ENCODE measurements at regions not wholly inside any gene's neighbourhood (a gene's known extent, or its start where the extent isn't known, plus 50 kb on each side); places are given as distances from the start of the nearest gene placed in this dataset.

- Histone ChIP-seq H3K79me2 (ENCODE audit: control insufficient read depth, insufficient read depth, low read length) (no peaks in the 10 kb centered on the region), H3K27me3 (ENCODE audit: control insufficient read depth, extremely low read depth, insufficient read depth, low read length) (no peaks in the 10 kb centered on the region), H3K36me3 (ENCODE audit: control insufficient read depth in 2 of 2, extremely low read depth in 1 of 2, insufficient read depth in 2 of 2, low read length in 2 of 2) (no peaks in the 10 kb centered on the region), H2AFZ (ENCODE audit: control insufficient read depth, low read length) (no peak overlapping the region), H3K4me1 (ENCODE audit: control insufficient read depth, extremely low read depth, insufficient read depth, low read length) (no peaks in the 10 kb centered on the region), H3K27ac (ENCODE audit: control insufficient read depth, insufficient read depth, low read length) (no peak overlapping the region), H3K9me1 (ENCODE audit: control insufficient read depth, extremely low read depth, insufficient read depth, low read length) (no peaks in the 10 kb centered on the region), H3K9ac (ENCODE audit: control insufficient read depth, extremely low read depth, insufficient read depth, low read length) (no peak overlapping the region), H4K20me1 (ENCODE audit: control insufficient read depth, extremely low read depth, insufficient read depth, low read length) (no peaks in the 10 kb centered on the region), H3K4me3 (ENCODE audit: control insufficient read depth in 2 of 3, extremely low read depth in 1 of 3, insufficient read depth in 2 of 3, low read depth in 1 of 3, low read length in 3 of 3) (no peak overlapping the region), H3K9me3 (ENCODE audit: control insufficient read depth, low read depth, low read length) (no peaks in the 10 kb centered on the region), H3K4me2 (ENCODE audit: control insufficient read depth, extremely low read depth, insufficient read depth, low read depth, low read length) (no peak overlapping the region)
- DNase-seq (ENCODE audit: low read depth, low spot score): no peak
- dilution Hi-C loops (cut with MboI; ENCODE audit: extremely low pct_ligation_motif_present, low sequenced_read_pairs): no loop called here
- no peak for FAIRE-seq
- peak in 1 of 3 experiments; percentile 3 for TF ChIP-seq CTCF (optimal IDR thresholded peaks at IDR 0.05 in 1 of 3, IDR thresholded peaks at IDR 0.05 in 1 of 3, conservative IDR thresholded peaks at IDR 0.05 in 1 of 3; ENCODE audit: extremely low read depth in 1 of 3, insufficient read depth in 2 of 3, low read length in 3 of 3)
- TF ChIP-seq EZH2 (IDR thresholded peaks at IDR 0.05; ENCODE audit: low read length): no peak
Observed at GRCh38 chr5:152466085-152466745, 61.1 kb upstream of the NMUR2 start.

- H3K4me2 ChIP-seq (ENCODE audit: control insufficient read depth, extremely low read depth, insufficient read depth, low read depth, low read length): no peak overlapping the region
- H3K79me2 ChIP-seq (ENCODE audit: control insufficient read depth, insufficient read depth, low read length): no peaks in the 10 kb centered on the region
- no peaks in the 10 kb centered on the region for H3K27me3 ChIP-seq (ENCODE audit: control insufficient read depth, extremely low read depth, insufficient read depth, low read length)
- no peak for DNase-seq (ENCODE audit: low read depth, low spot score)
- no peaks in the 10 kb centered on the region for H3K9me1 ChIP-seq (ENCODE audit: control insufficient read depth, extremely low read depth, insufficient read depth, low read length)
- H3K36me3 ChIP-seq (ENCODE audit: control insufficient read depth in 2 of 2, extremely low read depth in 1 of 2, insufficient read depth in 2 of 2, low read length in 2 of 2): no peaks in the 10 kb centered on the region
- no peak for FAIRE-seq
- no peaks in the 10 kb centered on the region for H3K4me1 ChIP-seq (ENCODE audit: control insufficient read depth, extremely low read depth, insufficient read depth, low read length)
- H3K9me3 ChIP-seq (ENCODE audit: control insufficient read depth, low read depth, low read length): no peaks in the 10 kb centered on the region
- no peak overlapping the region for H3K9ac ChIP-seq (ENCODE audit: control insufficient read depth, extremely low read depth, insufficient read depth, low read length)
- no peak overlapping the region for H3K4me3 ChIP-seq (ENCODE audit: control insufficient read depth in 2 of 3, extremely low read depth in 1 of 3, insufficient read depth in 2 of 3, low read depth in 1 of 3, low read length in 3 of 3)
- H4K20me1 ChIP-seq (ENCODE audit: control insufficient read depth, extremely low read depth, insufficient read depth, low read length): no peaks in the 10 kb centered on the region
- no peak overlapping the region for H3K27ac ChIP-seq (ENCODE audit: control insufficient read depth, insufficient read depth, low read length)
- dilution Hi-C loops (cut with MboI; ENCODE audit: extremely low pct_ligation_motif_present, low sequenced_read_pairs): no loop called here
- H2AFZ ChIP-seq (ENCODE audit: control insufficient read depth, low read length): no peak overlapping the region
- TF ChIP-seq EZH2 (IDR thresholded peaks at IDR 0.05; ENCODE audit: low read length) (no peak), CTCF (optimal IDR thresholded peaks at IDR 0.05 in 1 of 3, IDR thresholded peaks at IDR 0.05 in 1 of 3, conservative IDR thresholded peaks at IDR 0.05 in 1 of 3; ENCODE audit: extremely low read depth in 1 of 3, insufficient read depth in 2 of 3, low read length in 3 of 3) (no peak)
Observed at GRCh38 chr5:152470167-152470566, 65.1 kb upstream of the NMUR2 start.
